ENCODE measurements at regions not wholly inside any gene's neighbourhood (a gene's known extent, or its start where the extent isn't known, plus 50 kb on each side); places are given as distances from the start of the nearest gene placed in this dataset.

GRCh38 chr22:26894362-26894761 is 237.0 kb downstream of the MIAT start:
- no peak for DNase-seq (ENCODE audit: low read depth)

GRCh38 chr22:26894766-26895485 is 237.5 kb downstream of the MIAT start:
- DNase-seq (ENCODE audit: low read depth) = no peak

- DNase-seq (ENCODE audit: low read depth) = no peak
Measured at GRCh38 chr22:26897384-26897783, 240.0 kb downstream of the MIAT start.

- no peak for DNase-seq (ENCODE audit: low read depth)
Measured at GRCh38 chr22:26898946-26899605, 241.7 kb downstream of the MIAT start.

GRCh38 chr22:26900787-26901186 is 243.4 kb downstream of the MIAT start:
- DNase-seq (ENCODE audit: low read depth) = no peak

GRCh38 chr22:26901198-26901816 is 243.9 kb downstream of the MIAT start:
- DNase-seq (ENCODE audit: low read depth) = no peak

- DNase-seq (ENCODE audit: low read depth) = no peak
Measured at GRCh38 chr22:26902401-26903029, 245.1 kb downstream of the MIAT start.

- no peak for DNase-seq (ENCODE audit: low read depth)
Measured at GRCh38 chr22:26903030-26903856, 245.9 kb downstream of the MIAT start.

GRCh38 chr22:26904483-26904882 is 247.1 kb downstream of the MIAT start:
- DNase-seq (ENCODE audit: low read depth) = no peak

- no peak for DNase-seq (ENCODE audit: low read depth)
Measured at GRCh38 chr22:26905076-26905475, 247.7 kb downstream of the MIAT start.

- DNase-seq (ENCODE audit: low read depth) = no peak
Measured at GRCh38 chr22:26905640-26906039, 248.3 kb downstream of the MIAT start.

- no peak for DNase-seq (ENCODE audit: low read depth)
Measured at GRCh38 chr22:26906464-26906863, 249.1 kb downstream of the MIAT start.

- no peak for DNase-seq (ENCODE audit: low read depth)
Measured at GRCh38 chr22:26907366-26907765, 250.0 kb downstream of the MIAT start.

- DNase-seq (ENCODE audit: low read depth) = no peak
Measured at GRCh38 chr22:26910845-26911244, 253.5 kb downstream of the MIAT start.

- no peak for DNase-seq (ENCODE audit: low read depth)
Measured at GRCh38 chr22:26912655-26913345, 255.4 kb downstream of the MIAT start.

- DNase-seq (ENCODE audit: low read depth) = no peak
Measured at GRCh38 chr22:26914519-26915185, 257.3 kb downstream of the MIAT start.

- no peak for DNase-seq (ENCODE audit: low read depth)
Measured at GRCh38 chr22:26916236-26916635, 258.8 kb downstream of the MIAT start.

- DNase-seq (ENCODE audit: low read depth) = no peak
Measured at GRCh38 chr22:26918226-26918625, 260.8 kb downstream of the MIAT start.

GRCh38 chr22:26921726-26922125 is 264.3 kb downstream of the MIAT start:
- DNase-seq (ENCODE audit: low read depth) = no peak

- DNase-seq (ENCODE audit: low read depth) = no peak
Measured at GRCh38 chr22:26922806-26923205, 265.4 kb downstream of the MIAT start.

- DNase-seq (ENCODE audit: low read depth) = no peak
Measured at GRCh38 chr22:26923531-26923930, 266.1 kb downstream of the MIAT start.

Data from CMK (cell line).